HEK293T (cell line): ENCODE measurements at regions not wholly inside any gene's neighbourhood (a gene's known extent, or its start where the extent isn't known, plus 50 kb on each side); places are given as distances from the start of the nearest gene placed in this dataset.

Experiments
- CTCF ChIA-PET: fragments of 350-600 bp; formaldehyde crosslinking; extraction: SDS; loops from one replicate; lab custom pipeline; 2021; ENCODE audit warnings: antibody characterized with exemption, inconsistent platforms; lab: Yijun Ruan, JAX
- POLR2A ChIA-PET: fragments of 350-600 bp; formaldehyde crosslinking; extraction: SDS; loops from one replicate; lab custom pipeline; 2020; ENCODE audit warnings: antibody characterized with exemption, inconsistent platforms; lab: Yijun Ruan, JAX
- DNase-seq: peaks from one replicate; pipeline ENCODE4 v3.0.0; 2012; ENCODE audit warnings: mixed read lengths; ENCODE audit errors: extremely low spot score
- ARNT ChIP-seq: fragments of 450-650 bp; IDR thresholded peaks from 2 replicates; pipeline ENCODE4 v1.6.1; 2017; ENCODE audit warnings: mild to moderate bottlenecking
- BHLHE40 ChIP-seq: fragments of 450-650 bp; IDR thresholded peaks from 2 replicates; pipeline ENCODE4 v1.6.1; 2016; ENCODE audit warnings: mild to moderate bottlenecking, moderate library complexity, borderline replicate concordance
- CTBP1 ChIP-seq: fragments of 450-650 bp; IDR thresholded peaks from 2 replicates; pipeline ENCODE4 v1.6.1; 2016; ENCODE audit warnings: borderline replicate concordance
- ELF4 ChIP-seq: fragments of 450-650 bp; IDR thresholded peaks from 2 replicates; pipeline ENCODE4 v1.6.1; 2017; ENCODE audit warnings: antibody characterized with exemption
- FOXA1 ChIP-seq: fragments of 450-650 bp; IDR thresholded peaks from 2 replicates; pipeline ENCODE4 v1.6.1; 2016; ENCODE audit warnings: mild to moderate bottlenecking
- FOXK2 ChIP-seq: fragments of 450-650 bp; IDR thresholded peaks from 2 replicates; pipeline ENCODE4 v1.6.1; 2016; ENCODE audit warnings: mild to moderate bottlenecking
- FOXM1 ChIP-seq: fragments of 450-650 bp; IDR thresholded peaks from 2 replicates; pipeline ENCODE4 v1.6.1; 2017; ENCODE audit warnings: mild to moderate bottlenecking, borderline replicate concordance
- HDGF ChIP-seq: fragments of 450-650 bp; IDR thresholded peaks from 2 replicates; pipeline ENCODE4 v1.6.1; 2017; ENCODE audit warnings: antibody characterized with exemption, borderline replicate concordance
- L3MBTL2 ChIP-seq: fragments of 450-650 bp; conservative IDR thresholded peaks from 2 replicates; pipeline ENCODE4 v1.6.1; 2016; ENCODE audit warnings: mild to moderate bottlenecking
- LEF1 ChIP-seq: fragments of 450-650 bp; IDR thresholded peaks from 2 replicates; pipeline ENCODE4 v1.6.1; 2017; ENCODE audit warnings: mild to moderate bottlenecking, borderline replicate concordance
- NFRKB ChIP-seq: fragments of 450-650 bp; IDR thresholded peaks from 2 replicates; pipeline ENCODE4 v1.6.1; 2016; ENCODE audit warnings: mild to moderate bottlenecking, moderate library complexity
- PKNOX1 ChIP-seq: fragments of 450-650 bp; IDR thresholded peaks from 2 replicates; pipeline ENCODE4 v1.6.1; 2016
- SP1 ChIP-seq: fragments of 450-650 bp; IDR thresholded peaks from 2 replicates; pipeline ENCODE4 v1.6.1; 2017
- SUZ12 ChIP-seq: fragments of 450-650 bp; IDR thresholded peaks from 2 replicates; pipeline ENCODE4 v1.6.1; 2016; ENCODE audit warnings: mild to moderate bottlenecking
- TARDBP ChIP-seq: fragments of 450-650 bp; IDR thresholded peaks from 2 replicates; pipeline ENCODE4 v1.6.1; 2016
- ZNF384 ChIP-seq: fragments of 450-650 bp; IDR thresholded peaks from 2 replicates; pipeline ENCODE4 v1.6.1; 2016

GRCh38 chr6:105560611-105561066, 157.8 kb upstream of the PREP start:
- no peak for DNase-seq
- no peak for TF ChIP-seq ELF4
- no peak for TF ChIP-seq L3MBTL2
- TF ChIP-seq TARDBP, result no peak
- no peak for TF ChIP-seq PKNOX1
- TF ChIP-seq FOXK2, result no peak
- TF ChIP-seq LEF1, result no peak
- no peak for TF ChIP-seq NFRKB
- TF ChIP-seq BHLHE40, result no peak
- no peak for TF ChIP-seq FOXM1
- no peak for TF ChIP-seq ARNT
- no peak for TF ChIP-seq FOXA1
- no peak for TF ChIP-seq SP1
- TF ChIP-seq HDGF, result no peak
- TF ChIP-seq ZNF384, result no peak
- no peak for TF ChIP-seq CTBP1
- TF ChIP-seq SUZ12, result no peak
- ChIA-PET POLR2A (no interaction called here), CTCF (no interaction called here)

GRCh38 chr6:105557291-105557690, 154.4 kb upstream of the PREP start:
- DNase-seq, result no peak
- CTCF ChIA-PET, result no interaction called here
- TF ChIP-seq BHLHE40, result no peak
- no peak for TF ChIP-seq HDGF
- no peak for TF ChIP-seq TARDBP
- no peak for TF ChIP-seq ARNT
- no peak for TF ChIP-seq CTBP1
- no peak for TF ChIP-seq FOXA1
- POLR2A ChIA-PET, result no interaction called here

- no peak for DNase-seq
- ChIA-PET CTCF (interaction anchor here (0.5 kb wide), 1 partner anchor 318 kb away, joined by 3 read pairs; no protein-coding TSS in a partner anchor), POLR2A (no interaction called here)
- TF ChIP-seq SP1, result no peak
- no peak for TF ChIP-seq NFRKB
- TF ChIP-seq ARNT, result no peak
- no peak for TF ChIP-seq LEF1
- TF ChIP-seq SUZ12, result no peak
- no peak for TF ChIP-seq ELF4
These were observed 150.3 kb upstream of the PREP start for GRCh38 chr6:105553171-105553570.

- ChIA-PET CTCF (no interaction called here), POLR2A (no interaction called here)
- TF ChIP-seq BHLHE40 (no peak), NFRKB (no peak), L3MBTL2 (no peak), HDGF (no peak), ELF4 (no peak), CTBP1 (no peak), FOXM1 (no peak), PKNOX1 (no peak), ARNT (no peak), FOXK2 (no peak), ZNF384 (no peak), LEF1 (no peak)
- DNase-seq, result no peak
These were observed 148.2 kb upstream of the PREP start for GRCh38 chr6:105550955-105551620.

GRCh38 chr6:105546754-105547153, 143.9 kb upstream of the PREP start:
- CTCF ChIA-PET, result no interaction called here
- POLR2A ChIA-PET, result no interaction called here
- TF ChIP-seq FOXA1 (no peak), ELF4 (no peak), PKNOX1 (no peak), FOXK2 (no peak), LEF1 (no peak), ARNT (no peak), L3MBTL2 (no peak), FOXM1 (no peak), CTBP1 (no peak), HDGF (no peak), BHLHE40 (no peak), SUZ12 (no peak), ZNF384 (no peak), TARDBP (no peak), SP1 (no peak), NFRKB (no peak)
- no peak for DNase-seq

GRCh38 chr6:105545947-105546731, 143.3 kb upstream of the PREP start:
- POLR2A ChIA-PET, result no interaction called here
- TF ChIP-seq CTBP1 (no peak), FOXA1 (no peak), ZNF384 (no peak), TARDBP (no peak), FOXM1 (no peak)
- CTCF ChIA-PET, result interaction anchor here (0.7 kb wide), 1 partner anchor 50 kb away, joined by 7 read pairs; no protein-coding TSS in a partner anchor
- no peak for DNase-seq
